ENCODE measurements at regions not wholly inside any gene's neighbourhood (a gene's known extent, or its start where the extent isn't known, plus 50 kb on each side); places are given as distances from the start of the nearest gene placed in this dataset.
A peak's percentile ranks its signal among the peaks of the same experiment; 100 is the strongest.

DNA sequence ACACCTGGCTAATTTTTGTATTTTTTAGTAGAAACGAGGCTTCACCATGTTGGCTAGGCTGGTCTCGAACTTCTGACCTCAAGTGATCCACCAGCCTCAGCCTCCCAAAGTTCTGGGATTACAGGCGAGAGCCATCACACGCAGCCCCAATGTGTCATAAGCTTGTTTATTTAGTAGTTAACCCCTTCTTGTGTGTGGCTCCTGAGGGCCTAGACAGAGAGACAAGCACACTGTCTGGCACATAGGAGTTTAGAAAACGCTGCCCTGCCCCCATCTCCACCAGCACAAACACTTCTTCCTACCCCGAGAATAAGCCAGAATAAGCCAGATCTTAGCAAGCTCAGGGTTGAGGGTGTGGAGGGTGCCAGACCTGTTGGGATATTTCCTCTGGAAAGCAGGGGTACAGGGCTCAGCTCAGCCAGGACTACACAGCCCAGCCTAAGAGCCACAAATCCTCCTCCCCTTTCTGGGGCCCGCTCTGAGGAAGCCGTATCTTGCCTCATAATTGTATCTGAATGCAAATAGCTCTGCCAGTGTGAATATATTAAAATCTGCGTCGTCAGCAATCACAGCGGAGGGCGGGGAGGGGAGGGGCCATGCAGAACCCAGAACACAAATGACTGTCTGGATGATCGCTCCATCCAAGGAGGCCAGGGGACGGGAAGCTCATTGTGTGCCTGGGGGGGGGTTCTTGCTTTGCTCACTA, 247.3 kb downstream of the MN1 start:
- H3K4me3 ChIP-seq (ENCODE audit: control insufficient read depth in 2 of 3, extremely low read depth in 1 of 3, insufficient read depth in 2 of 3, low read depth in 1 of 3, low read length in 3 of 3), result no peak overlapping the region
- no peaks in the 10 kb centered on the region for H3K27me3 ChIP-seq (ENCODE audit: control insufficient read depth, extremely low read depth, insufficient read depth, low read length)
- dilution Hi-C loops (cut with MboI; ENCODE audit: extremely low pct_ligation_motif_present, low sequenced_read_pairs), result no loop called here
- H3K9me1 ChIP-seq (ENCODE audit: control insufficient read depth, extremely low read depth, insufficient read depth, low read length), result no peaks in the 10 kb centered on the region
- TF ChIP-seq, protein P1, sequence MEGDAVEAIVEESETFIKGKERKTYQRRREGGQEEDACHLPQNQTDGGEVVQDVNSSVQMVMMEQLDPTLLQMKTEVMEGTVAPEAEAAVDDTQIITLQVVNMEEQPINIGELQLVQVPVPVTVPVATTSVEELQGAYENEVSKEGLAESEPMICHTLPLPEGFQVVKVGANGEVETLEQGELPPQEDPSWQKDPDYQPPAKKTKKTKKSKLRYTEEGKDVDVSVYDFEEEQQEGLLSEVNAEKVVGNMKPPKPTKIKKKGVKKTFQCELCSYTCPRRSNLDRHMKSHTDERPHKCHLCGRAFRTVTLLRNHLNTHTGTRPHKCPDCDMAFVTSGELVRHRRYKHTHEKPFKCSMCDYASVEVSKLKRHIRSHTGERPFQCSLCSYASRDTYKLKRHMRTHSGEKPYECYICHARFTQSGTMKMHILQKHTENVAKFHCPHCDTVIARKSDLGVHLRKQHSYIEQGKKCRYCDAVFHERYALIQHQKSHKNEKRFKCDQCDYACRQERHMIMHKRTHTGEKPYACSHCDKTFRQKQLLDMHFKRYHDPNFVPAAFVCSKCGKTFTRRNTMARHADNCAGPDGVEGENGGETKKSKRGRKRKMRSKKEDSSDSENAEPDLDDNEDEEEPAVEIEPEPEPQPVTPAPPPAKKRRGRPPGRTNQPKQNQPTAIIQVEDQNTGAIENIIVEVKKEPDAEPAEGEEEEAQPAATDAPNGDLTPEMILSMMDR (optimal IDR thresholded peaks at IDR 0.05 in 1 of 3, IDR thresholded peaks at IDR 0.05 in 1 of 3, conservative IDR thresholded peaks at IDR 0.05 in 1 of 3; ENCODE audit: extremely low read depth in 1 of 3, insufficient read depth in 2 of 3, low read length in 3 of 3), result no peak
- no peak for TF ChIP-seq EZH2 (IDR thresholded peaks at IDR 0.05; ENCODE audit: low read length)
- H4K20me1 ChIP-seq (ENCODE audit: control insufficient read depth, extremely low read depth, insufficient read depth, low read length), result no peaks in the 10 kb centered on the region
- no peak overlapping the region for H3K27ac ChIP-seq (ENCODE audit: control insufficient read depth, insufficient read depth, low read length)
- H3K36me3 ChIP-seq (ENCODE audit: control insufficient read depth in 2 of 2, extremely low read depth in 1 of 2, insufficient read depth in 2 of 2, low read length in 2 of 2), result no peaks in the 10 kb centered on the region
- DNase-seq (ENCODE audit: low read depth, low spot score) (no peak), FAIRE-seq (peak; percentile 41)
- peak overlapping the region; percentile 5 for H3K9ac ChIP-seq (ENCODE audit: control insufficient read depth, extremely low read depth, insufficient read depth, low read length)
- peak overlapping the region; percentile 41 for H3K4me2 ChIP-seq (ENCODE audit: control insufficient read depth, extremely low read depth, insufficient read depth, low read depth, low read length)
- H3K4me1 ChIP-seq (ENCODE audit: control insufficient read depth, extremely low read depth, insufficient read depth, low read length), result peaks cover 4% of the 10 kb centered on the region
- H3K79me2 ChIP-seq (ENCODE audit: control insufficient read depth, insufficient read depth, low read length), result no peaks in the 10 kb centered on the region
- peaks cover 3% of the 10 kb centered on the region for H3K9me3 ChIP-seq (ENCODE audit: control insufficient read depth, low read depth, low read length)
- peak overlapping the region; percentile 41 for H2AFZ ChIP-seq (ENCODE audit: control insufficient read depth, low read length)

DNA sequence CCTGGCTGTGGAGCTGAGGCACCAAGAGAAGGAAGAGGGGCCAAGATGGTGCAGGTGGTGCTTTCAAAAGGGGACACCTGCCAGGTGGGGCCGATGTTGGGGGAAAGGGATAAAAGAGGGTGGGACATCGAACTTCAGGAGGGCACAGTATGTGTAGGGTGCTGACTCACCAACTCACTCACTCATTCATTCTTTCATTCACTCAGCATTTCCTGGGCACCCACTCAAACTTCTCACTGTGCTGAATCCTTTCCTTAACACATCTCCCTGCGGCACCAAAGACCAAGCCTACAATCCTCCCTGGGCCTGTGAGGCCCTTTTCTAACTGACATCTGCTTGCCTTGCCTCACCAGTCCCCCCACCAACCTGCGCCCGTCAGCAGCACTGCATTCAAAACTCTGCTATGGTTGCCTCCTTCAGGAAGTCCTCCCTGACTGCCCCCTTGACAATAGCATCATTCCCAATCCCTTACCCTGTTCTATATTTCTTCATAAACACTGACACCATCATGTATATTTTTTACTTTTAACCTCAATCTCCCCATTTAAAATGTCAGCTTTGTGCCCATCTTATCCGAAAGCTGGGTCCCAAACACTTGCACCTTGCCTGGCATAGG, 246.6 kb downstream of the MN1 start:
- TF ChIP-seq, protein P1 (optimal IDR thresholded peaks at IDR 0.05 in 1 of 3, IDR thresholded peaks at IDR 0.05 in 1 of 3, conservative IDR thresholded peaks at IDR 0.05 in 1 of 3; ENCODE audit: extremely low read depth in 1 of 3, insufficient read depth in 2 of 3, low read length in 3 of 3), result no peak
- TF ChIP-seq EZH2 (IDR thresholded peaks at IDR 0.05; ENCODE audit: low read length), result no peak
- Histone ChIP-seq H3K79me2 (ENCODE audit: control insufficient read depth, insufficient read depth, low read length) (no peaks in the 10 kb centered on the region), H3K27me3 (ENCODE audit: control insufficient read depth, extremely low read depth, insufficient read depth, low read length) (no peaks in the 10 kb centered on the region), H3K9ac (ENCODE audit: control insufficient read depth, extremely low read depth, insufficient read depth, low read length) (no peak overlapping the region), H4K20me1 (ENCODE audit: control insufficient read depth, extremely low read depth, insufficient read depth, low read length) (no peaks in the 10 kb centered on the region), H3K9me1 (ENCODE audit: control insufficient read depth, extremely low read depth, insufficient read depth, low read length) (no peaks in the 10 kb centered on the region), H3K4me3 (ENCODE audit: control insufficient read depth in 2 of 3, extremely low read depth in 1 of 3, insufficient read depth in 2 of 3, low read depth in 1 of 3, low read length in 3 of 3) (no peak overlapping the region), H3K4me2 (ENCODE audit: control insufficient read depth, extremely low read depth, insufficient read depth, low read depth, low read length) (peak overlapping the region; percentile 41), H2AFZ (ENCODE audit: control insufficient read depth, low read length) (no peak overlapping the region), H3K27ac (ENCODE audit: control insufficient read depth, insufficient read depth, low read length) (no peak overlapping the region), H3K9me3 (ENCODE audit: control insufficient read depth, low read depth, low read length) (peaks cover 3% of the 10 kb centered on the region), H3K4me1 (ENCODE audit: control insufficient read depth, extremely low read depth, insufficient read depth, low read length) (peaks cover 4% of the 10 kb centered on the region), H3K36me3 (ENCODE audit: control insufficient read depth in 2 of 2, extremely low read depth in 1 of 2, insufficient read depth in 2 of 2, low read length in 2 of 2) (no peaks in the 10 kb centered on the region)
- dilution Hi-C loops (cut with MboI; ENCODE audit: extremely low pct_ligation_motif_present, low sequenced_read_pairs), result no loop called here
- DNase-seq (ENCODE audit: low read depth, low spot score) (no peak), FAIRE-seq (peak; percentile 82)

Measured in keratinocyte (primary cell).